Muscle of back (tissue), 3 donors: ENCODE measurements at regions not wholly inside any gene's neighbourhood (a gene's known extent, or its start where the extent isn't known, plus 50 kb on each side); places are given as distances from the start of the nearest gene placed in this dataset.

Experiments
- DNase-seq, 3 donors: peaks; one replicate each; pipeline versions ENCODE4 v3.0.0 to v3.0.0-alpha.2; 2013

DNA sequence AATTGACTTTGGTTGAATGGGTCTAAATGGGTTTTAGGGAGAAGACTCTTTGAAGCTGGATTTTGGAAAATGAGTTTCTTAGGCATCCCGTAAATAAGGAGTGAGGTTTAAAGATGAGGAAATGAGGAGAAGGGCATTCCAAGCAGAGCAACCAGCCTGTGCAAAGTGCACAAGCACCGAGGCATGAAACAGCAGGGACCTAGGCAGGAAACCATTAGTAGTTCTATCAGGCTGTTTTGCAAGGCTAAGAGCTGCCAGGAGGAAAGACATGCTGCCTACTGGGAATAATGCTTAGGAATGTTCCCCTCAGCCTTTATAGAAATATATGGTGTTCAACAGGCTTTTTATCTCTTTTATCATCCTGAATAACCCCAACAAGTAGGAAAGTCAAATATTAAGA, 153.1 kb upstream of the FGGY start:
- no peak for DNase-seq

DNA sequence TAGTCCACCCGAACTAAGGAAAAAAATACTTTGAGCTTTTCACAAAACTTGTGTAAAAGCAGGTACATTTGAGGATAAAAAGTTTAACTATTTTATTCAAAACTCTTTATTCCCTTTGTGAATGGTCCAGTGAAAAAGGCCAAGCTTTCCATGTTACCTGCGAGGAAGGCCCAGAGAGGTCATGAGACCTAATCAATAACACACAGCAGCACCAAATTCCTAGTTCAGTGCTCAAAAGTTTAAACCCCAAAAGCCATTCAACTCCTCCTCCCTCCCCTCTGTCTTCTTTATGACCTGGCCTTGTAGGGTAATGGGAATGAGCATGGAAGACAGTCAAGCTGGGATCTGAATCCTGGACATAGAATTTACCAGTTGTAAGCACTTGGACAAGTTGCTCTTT, 151.9 kb upstream of the FGGY start:
- no peak for DNase-seq

DNA sequence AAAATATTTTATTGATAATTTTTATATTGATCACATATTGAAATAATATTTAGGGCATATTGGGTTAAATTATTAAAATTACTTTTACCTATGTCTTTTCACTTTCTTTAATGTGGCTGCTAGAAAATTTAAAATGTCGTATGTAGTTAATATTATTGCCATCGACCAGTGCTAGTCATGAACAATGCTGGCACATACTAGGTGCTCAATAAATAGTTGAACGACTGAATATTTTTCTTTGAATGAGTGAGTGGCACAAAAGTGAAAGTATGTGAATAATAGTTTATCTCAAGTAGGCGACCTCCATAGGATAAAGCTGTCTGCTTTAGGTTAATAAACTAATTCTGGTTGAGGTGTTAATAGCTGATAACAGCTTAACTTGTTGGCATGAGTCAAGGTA, 150.8 kb upstream of the FGGY start:
- no peak for DNase-seq

DNA sequence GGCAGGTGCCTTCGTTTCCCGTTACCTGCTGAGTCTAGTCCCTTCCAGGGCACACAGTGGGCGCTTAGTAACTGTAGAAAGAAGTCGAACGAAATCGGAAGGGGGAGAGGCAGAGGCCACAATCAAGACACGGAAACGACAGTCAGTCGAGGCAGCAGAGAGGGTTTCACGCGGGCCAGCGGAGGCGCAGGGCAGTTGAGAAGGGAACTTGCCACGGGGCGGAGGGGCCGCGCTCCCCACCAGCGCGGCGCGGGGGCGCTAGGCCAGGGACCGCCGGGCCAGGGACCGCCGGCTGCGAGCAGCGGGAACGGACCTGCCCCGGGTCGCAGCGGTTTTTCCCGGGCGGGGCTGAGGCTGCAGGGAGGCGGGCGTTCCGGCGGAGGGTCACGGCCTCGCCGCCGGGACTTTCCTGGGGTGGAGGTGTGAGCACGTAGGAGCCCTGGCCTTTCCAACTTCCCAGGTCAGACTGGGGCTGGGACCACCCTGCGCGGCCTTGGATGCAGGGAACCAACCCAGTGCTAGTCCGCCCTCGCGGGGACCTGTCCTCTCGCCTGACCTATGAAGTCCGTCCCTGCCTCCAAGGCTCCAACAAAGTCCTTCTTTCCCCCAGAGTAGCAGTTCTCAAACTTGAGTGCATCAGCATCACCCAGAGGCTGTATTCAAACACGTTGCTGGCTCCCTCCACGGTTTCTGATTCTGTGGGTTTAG, 150.1 kb upstream of the FGGY start:
- DNase-seq = peak in 2 of 3 donors; percentile 38 to 78

- DNase-seq = no peak
Measured at GRCh38 chr1:59149435-59149834, 147.5 kb upstream of the FGGY start.

DNA sequence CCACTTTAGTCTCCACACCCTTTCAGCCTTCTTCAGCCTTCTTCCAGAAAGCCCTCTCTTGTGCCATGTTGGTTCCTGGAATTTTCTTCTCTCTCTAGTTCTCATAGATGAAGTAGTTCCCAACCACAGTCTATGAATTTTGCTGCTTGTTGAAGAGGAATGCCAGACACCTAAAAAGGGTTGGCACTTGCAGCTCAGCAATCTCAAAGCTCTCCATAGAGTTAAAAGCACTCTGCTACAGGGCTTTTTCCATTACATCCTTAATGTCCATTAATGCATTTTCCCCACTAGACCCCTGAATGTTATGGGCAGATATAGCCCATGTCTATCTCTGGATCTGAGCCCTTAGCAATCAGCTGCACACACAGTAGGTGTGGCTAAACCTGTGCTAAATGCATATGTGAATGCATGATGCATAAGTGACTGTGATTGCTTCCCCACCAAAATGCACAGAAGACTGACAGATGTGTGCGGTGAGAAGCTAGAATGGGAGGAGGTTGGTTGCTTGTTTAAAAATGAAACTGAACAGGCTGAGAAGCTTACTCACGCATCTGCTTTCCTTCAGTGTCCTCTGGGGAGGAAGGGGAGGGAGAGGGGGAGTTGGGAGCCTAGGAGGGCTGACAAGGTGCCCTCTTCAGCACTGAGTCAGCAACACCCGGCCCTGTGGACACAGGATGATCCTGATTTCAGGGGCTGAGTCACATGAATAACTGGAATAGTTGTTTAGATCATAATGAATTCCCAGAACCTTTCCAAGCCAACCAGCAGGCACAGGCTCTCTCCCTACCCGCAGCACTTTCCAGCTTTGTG, 146.1 kb upstream of the FGGY start:
- DNase-seq = peak; percentile 52 to 98 (median 74)

DNA sequence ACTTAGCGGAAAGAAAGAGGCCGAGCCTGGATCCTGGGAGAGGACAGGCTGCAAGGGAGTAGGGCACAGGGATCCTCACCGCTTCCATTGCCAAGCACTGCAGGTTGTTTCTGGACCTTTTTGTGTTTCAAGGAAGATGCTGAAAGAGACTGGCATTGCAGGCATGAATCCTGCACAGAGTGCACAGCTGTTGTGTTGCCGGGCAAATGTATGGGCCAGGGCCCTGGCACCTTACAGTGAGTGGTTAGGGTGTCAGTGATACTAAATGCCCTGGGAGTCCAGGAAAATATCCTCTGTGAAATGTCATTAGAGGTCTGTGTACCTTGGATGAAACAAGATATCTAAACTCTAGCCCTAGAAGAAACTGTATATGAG, 145.5 kb upstream of the FGGY start:
- DNase-seq = no peak

DNA sequence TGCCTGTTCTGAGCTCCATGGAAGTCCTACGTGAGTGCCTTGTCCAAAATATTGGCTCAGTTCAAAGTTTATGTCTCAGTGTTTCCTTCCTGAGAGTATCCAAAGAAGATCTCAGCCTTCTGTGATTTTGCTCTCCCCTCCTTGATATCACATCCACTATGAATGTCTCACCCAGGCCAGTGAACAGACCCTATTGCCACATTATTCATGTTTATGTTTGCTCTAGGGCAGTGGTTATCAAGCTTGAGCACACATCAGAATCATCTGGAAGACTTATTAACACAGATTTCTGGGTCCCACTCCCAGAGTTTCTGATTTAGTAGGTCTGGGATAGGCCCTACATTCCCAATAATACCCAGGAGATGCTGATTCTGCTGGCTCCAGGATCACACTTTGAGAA, 145.0 kb upstream of the FGGY start:
- DNase-seq = no peak

DNA sequence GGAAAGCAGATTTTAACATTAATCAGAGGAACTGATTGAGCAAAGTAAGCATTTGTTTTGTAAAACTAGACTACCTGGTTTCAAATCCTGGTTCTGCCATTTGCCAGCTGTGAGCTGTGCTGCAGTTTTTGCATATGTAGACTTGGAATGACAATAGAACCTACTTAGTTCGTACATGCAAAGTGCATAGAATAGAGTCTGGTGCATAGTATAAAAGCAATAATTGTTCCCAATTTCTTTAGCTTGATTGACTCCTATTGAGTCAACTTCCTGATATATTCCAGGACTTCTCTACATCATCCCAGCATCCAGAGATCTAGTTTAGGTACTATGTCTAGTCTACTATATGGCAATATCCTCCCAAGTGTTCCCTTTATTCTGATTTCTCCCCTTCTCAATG, 144.4 kb upstream of the FGGY start:
- DNase-seq = no peak

GRCh38 chr1:59154401-59154800, 142.5 kb upstream of the FGGY start:
- DNase-seq = no peak

- no peak for DNase-seq
Measured at GRCh38 chr1:59155351-59155750, 141.5 kb upstream of the FGGY start.

- DNase-seq = no peak
Measured at GRCh38 chr1:59156051-59156450, 140.8 kb upstream of the FGGY start.

DNA sequence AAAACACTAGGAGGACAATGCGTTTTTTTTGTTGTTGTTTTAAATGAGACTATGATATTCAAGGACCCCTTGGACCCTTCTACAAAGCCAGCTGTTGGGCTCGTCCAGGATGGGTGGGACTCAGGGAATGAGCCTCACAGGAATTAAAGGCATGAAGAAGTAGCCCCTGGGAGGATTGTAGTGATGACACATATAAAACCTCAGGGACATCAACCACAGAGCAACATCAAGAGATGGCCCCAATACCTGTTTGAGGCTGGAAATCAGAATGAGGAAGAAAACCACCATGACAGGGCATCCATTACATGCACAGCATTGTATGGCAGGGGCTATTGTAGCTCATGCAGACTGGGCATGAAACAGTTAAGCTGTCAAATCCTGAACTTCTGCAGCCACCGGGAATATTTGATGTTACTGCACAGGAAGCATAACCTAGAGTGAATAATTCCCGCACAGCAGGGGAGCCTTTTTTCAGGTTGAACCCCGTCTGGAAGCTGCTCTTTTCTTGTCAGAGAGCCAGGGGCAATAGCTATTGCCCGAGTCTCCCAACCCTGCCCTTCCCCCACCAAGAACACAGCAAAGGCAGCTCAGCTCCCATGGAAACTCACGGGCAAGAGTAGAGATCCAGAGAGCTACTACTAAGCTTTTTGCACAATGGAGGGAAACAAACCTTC, 140.2 kb upstream of the FGGY start:
- DNase-seq = peak in 1 of 3 donors; percentile 70

GRCh38 chr1:59158321-59158720, 138.6 kb upstream of the FGGY start:
- no peak for DNase-seq

GRCh38 chr1:59159557-59160203, 137.2 kb upstream of the FGGY start:
- DNase-seq = no peak

DNA sequence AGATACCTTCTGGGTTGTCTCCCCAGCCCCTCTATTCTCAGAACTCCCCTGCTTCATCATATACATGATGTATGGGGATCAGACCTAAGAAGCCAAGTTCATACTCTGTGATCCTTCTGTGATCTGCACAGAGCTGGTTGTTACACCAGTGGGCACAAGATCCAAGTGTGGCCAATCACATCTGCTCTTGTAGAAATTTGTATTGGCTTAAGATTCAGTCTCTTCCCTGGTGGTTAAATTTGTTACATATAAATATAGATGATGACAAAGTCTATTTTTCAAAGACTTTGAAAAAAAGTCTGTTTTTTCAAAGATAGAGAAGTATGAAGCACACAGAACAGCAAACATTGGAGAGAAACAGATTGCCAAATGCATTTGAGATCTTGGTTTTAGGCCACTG, 135.8 kb upstream of the FGGY start:
- no peak for DNase-seq

- no peak for DNase-seq
Measured at GRCh38 chr1:59162665-59163064, 134.2 kb upstream of the FGGY start.

DNA sequence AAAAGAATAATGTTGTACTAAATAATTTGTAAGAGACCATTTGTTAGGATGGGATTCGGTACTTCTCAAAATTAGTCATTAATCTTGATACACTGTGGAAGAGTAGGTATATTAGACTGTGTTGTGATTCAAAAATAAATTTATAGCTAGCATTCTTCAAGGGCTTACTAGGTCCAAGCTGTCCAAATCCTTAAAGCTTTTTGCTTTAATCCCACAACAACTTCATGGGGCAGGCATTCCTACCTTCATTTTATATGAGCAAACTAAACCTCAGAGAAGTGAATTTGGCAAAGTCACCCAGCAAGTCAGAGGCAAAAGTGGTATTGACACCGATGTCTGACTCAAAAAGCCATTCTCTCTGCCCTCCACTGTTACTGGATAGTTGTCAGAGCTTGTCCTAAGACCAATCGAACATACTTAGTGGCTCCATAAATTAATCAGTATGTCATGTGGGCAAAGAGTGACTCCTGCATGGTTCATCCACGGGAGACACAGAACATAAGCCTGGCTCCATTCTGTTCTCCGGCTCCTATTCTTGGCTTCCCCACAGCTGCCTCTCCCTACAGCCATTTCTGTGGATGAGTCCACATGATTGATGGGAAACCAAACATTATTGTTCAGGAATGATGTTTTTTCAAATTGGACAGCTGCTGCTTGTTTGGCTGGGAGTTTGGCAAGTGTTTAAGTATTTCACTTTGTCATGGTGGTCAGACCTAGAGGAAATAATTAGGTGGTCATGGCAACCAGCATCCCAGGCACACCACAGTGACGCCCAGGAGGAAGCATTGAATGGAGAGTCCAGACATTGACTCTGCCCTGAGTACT, 133.4 kb upstream of the FGGY start:
- DNase-seq = peak in 1 of 3 donors; percentile 78

- no peak for DNase-seq
Measured at GRCh38 chr1:59164371-59164770, 132.5 kb upstream of the FGGY start.

DNA sequence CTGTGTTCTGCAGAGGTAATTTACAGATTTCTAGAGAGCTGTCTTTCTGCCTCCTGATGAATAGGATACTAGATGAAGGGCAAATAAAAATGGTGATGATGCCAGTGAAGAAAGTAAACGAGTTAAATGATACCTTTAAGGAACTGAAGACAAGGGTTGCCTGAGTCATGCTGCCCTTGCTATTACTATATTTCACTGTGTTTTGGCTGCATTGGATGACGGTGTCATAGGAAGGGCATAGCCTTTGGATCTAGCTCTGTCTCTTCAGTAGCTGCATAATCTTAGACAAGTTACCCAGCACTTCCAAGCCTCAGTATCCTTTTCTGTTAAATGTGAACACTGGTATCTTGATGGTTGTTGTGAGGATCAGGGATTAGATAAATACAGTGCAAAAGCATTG, 131.5 kb upstream of the FGGY start:
- DNase-seq = no peak

DNA sequence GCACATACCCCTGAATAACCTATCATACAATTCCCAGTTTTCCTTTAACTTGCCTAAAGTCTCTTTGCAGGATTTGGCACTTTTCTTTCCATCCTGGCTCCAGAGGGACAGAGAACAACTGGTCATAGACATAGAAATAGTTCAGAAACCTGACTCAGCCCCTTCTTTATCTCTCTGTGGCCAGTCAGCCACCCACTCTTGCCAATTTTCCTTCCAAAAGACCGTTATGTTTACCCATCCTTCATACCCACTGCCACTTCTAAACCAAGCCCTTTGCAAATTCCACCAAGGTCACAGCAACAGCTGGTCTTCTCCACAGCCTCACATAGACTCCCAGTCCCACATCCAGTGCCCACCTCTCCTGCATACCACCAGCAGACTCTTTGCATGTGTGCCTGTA, 127.2 kb upstream of the FGGY start:
- no peak for DNase-seq

DNA sequence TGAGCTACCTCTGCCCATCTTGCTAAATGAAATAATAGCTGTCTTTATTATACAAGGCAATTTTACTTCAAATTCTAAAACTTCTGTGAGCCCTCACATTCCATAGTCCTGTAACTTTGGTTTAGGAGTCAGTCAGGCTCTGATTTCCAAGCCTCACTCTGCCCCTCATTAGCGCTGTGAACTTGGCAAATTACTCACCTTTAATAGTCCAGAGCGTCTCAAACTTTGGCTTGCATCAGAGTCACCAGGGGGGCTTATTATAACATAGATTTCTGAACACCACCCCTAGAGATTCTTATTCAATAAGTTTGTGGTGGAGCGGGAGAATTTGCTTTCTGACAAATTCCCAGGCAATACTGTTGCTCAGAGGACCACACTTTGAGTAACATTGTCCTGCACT, 126.2 kb upstream of the FGGY start:
- DNase-seq = no peak
